GM12864 (cell line): ENCODE measurements at regions not wholly inside any gene's neighbourhood (a gene's known extent, or its start where the extent isn't known, plus 50 kb on each side); places are given as distances from the start of the nearest gene placed in this dataset.

ENCODE experiments used
- DNase-seq: peaks from one replicate; pipeline ENCODE4 v3.0.0-alpha.2; 2011; ENCODE audit warnings: low read depth
- H3K4me3 ChIP-seq: 2 replicates; pipeline ENCODE4 v1.5.1; 2011; ENCODE audit warnings: mild to moderate bottlenecking, low read depth, low read length, control low read depth
- CTCF ChIP-seq: IDR thresholded peaks from 2 replicates; pipeline ENCODE4 v1.5.1; 2011; ENCODE audit warnings: low read depth, mild to moderate bottlenecking, moderate library complexity, low read length, control low read depth, inconsistent platforms; ENCODE audit errors: missing control alignments

DNA sequence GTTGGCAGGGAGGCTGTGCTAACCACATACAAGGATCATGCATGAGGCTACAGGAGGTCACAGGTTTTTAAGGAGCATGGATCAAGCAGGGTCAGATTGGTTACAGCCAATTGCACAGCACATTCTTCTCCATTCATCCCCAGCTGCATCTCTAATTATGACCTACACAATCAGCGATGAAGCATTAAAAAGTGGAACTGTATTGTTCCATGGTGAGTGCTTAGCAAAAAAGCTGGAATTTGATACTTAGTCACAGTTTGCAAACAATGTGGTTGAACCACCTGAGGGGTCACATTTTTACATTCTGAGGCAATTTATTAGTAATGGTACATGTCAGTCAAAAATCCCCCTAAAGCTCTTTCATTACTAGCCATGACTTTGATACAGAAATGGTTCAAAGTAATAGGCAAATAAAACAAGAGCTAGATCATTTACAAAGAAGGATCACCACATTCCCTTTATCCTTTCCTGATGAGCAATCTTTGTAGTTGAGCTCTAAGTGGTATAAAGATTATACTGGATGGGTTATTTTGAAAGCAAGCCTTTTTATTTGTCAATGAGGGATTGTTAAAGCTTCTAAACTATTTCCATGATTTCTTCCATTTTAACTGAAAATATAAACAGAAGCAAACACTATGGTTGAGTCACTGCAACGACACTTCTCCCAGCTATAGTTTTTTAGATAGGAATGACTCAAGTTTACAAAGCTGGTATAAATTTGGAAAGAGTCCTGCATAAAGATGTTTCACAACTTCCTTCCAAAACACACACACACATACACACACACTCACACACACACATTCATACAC lies 217.8 kb upstream of the SEMA3A start:
- TF ChIP-seq CTCF: no peak
- H3K4me3 ChIP-seq: no peak overlapping the region
- DNase-seq: no peak

GRCh38 chr7:84399661-84400060 lies 205.1 kb upstream of the SEMA3A start:
- DNase-seq: no peak
- H3K4me3 ChIP-seq: no peak overlapping the region
- no peak for TF ChIP-seq CTCF

GRCh38 chr7:84394219-84394618 lies 199.6 kb upstream of the SEMA3A start:
- TF ChIP-seq CTCF: no peak
- no peak overlapping the region for H3K4me3 ChIP-seq
- no peak for DNase-seq

DNA sequence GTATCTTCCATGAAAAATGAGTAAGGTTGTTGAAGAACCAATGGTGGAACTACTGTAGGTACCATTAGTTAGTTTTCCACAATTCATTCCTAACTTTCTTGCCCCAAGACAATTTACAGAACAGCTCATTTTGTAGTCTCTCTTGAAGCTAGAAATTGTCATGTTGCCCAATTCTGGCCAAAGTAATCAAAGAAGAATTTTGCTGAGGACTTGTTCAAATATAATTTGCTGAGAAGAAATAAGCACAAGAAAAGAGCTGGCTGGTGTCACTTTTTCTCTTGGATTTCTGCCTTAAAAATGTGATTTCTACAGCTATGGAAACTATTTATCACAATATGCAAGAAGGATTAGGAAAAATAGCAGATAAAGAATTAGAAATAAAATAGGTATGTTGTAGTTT lies 199.2 kb upstream of the SEMA3A start:
- no peak for DNase-seq
- TF ChIP-seq CTCF: no peak
- H3K4me3 ChIP-seq: no peak overlapping the region

GRCh38 chr7:84390845-84391244 lies 196.3 kb upstream of the SEMA3A start:
- no peak for DNase-seq
- H3K4me3 ChIP-seq: no peak overlapping the region
- TF ChIP-seq CTCF: no peak

DNA sequence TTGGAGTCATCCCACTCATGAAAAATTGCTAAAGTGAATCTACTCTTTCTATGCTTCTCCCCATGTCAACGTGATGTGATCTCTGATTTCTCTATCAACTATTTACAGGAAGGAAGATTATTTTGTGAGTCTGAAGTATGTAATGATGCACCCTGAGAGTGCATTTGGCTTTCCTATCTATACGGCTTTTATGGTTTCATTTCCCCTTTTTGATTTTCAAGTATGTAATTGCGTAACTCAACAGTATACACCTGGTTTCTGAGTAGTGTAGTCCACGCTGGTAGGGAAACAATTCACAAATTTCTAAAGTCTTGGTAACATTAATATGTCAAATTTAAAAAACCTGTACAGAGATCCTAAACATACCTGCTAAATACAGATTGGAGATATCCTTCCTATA lies 194.7 kb upstream of the SEMA3A start:
- TF ChIP-seq CTCF: no peak
- DNase-seq: peak; percentile 7
- no peak overlapping the region for H3K4me3 ChIP-seq

GRCh38 chr7:84387595-84387994 lies 193.0 kb upstream of the SEMA3A start:
- H3K4me3 ChIP-seq: no peak overlapping the region
- no peak for TF ChIP-seq CTCF
- no peak for DNase-seq
